ENCODE measurements at regions not wholly inside any gene's neighbourhood (a gene's known extent, or its start where the extent isn't known, plus 50 kb on each side); places are given as distances from the start of the nearest gene placed in this dataset.
"Not testable (repeated sequence)": the region's sequence is repeated elsewhere in the genome, so short reads cannot be mapped to it uniquely, and the experiment has no call there.

DNA sequence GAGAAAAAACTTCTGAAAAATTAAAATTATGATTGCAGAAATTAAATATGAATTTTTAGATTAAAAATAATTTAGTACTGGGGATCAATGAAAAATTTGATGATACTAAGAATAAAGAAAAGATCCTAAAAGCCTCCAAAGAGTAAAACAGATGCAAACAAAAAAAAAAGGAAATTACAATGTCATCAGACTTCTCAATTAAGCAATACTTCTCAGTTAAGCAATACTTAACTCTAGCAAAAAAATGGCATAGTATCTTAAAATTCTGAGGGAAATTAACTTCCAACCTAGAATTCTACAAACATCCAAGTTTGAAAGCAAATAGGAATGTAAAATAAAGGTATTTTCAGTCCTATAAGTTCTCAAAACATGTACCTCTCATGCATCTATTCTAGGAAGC lies 141.2 kb upstream of the INTU start:
- Histone ChIP-seq H3K4me1 (ENCODE audit: control insufficient read depth in 4 of 4, insufficient read depth in 4 of 4, low read length in 3 of 4) (no peaks in the 10 kb centered on the region), H3K27me3 (ENCODE audit: control insufficient read depth in 4 of 4, insufficient read depth in 4 of 4, low read length in 3 of 4) (no peaks in the 10 kb centered on the region), H3K9me3 (ENCODE audit: control insufficient read depth in 4 of 4, low read length in 3 of 4) (no peaks in the 10 kb centered on the region), H3K27ac (ENCODE audit: low read depth in 1 of 2, low read length in 2 of 2) (no peak overlapping the region), H3K9ac (ENCODE audit: low read depth in 1 of 2, low read length in 2 of 2) (no peak overlapping the region), H3K36me3 (ENCODE audit: control insufficient read depth in 4 of 4, insufficient read depth in 3 of 4, low read depth in 1 of 4, low read length in 3 of 4) (no peaks in the 10 kb centered on the region), H3K4me3 (ENCODE audit: low read depth in 1 of 3, low read length in 3 of 3) (no peak overlapping the region)
- TF ChIP-seq FOXA1 (IDR thresholded peaks at IDR 0.05) (no peak), CTCF (IDR thresholded peaks at IDR 0.05; ENCODE audit: low read depth, low read length, missing input control) (no peak), MAX (IDR thresholded peaks at IDR 0.05) (no peak), RAD21 (IDR thresholded peaks at IDR 0.05) (no peak), GABPA (IDR thresholded peaks at IDR 0.05 in 1 of 2, conservative IDR thresholded peaks at IDR 0.05 in 1 of 2) (no peak), RXRA (IDR thresholded peaks at IDR 0.05) (no peak), HNF4G (IDR thresholded peaks at IDR 0.05) (no peak), EGR1 (IDR thresholded peaks at IDR 0.05; ENCODE audit: low read depth in 2 of 2) (no peak), SP1 (IDR thresholded peaks at IDR 0.05) (no peak), JUND (IDR thresholded peaks at IDR 0.05) (no peak), HNF4A (conservative IDR thresholded peaks at IDR 0.05) (no peak), YY1 (IDR thresholded peaks at IDR 0.05) (no peak)
- TF ChIP-seq, protein P1, sequence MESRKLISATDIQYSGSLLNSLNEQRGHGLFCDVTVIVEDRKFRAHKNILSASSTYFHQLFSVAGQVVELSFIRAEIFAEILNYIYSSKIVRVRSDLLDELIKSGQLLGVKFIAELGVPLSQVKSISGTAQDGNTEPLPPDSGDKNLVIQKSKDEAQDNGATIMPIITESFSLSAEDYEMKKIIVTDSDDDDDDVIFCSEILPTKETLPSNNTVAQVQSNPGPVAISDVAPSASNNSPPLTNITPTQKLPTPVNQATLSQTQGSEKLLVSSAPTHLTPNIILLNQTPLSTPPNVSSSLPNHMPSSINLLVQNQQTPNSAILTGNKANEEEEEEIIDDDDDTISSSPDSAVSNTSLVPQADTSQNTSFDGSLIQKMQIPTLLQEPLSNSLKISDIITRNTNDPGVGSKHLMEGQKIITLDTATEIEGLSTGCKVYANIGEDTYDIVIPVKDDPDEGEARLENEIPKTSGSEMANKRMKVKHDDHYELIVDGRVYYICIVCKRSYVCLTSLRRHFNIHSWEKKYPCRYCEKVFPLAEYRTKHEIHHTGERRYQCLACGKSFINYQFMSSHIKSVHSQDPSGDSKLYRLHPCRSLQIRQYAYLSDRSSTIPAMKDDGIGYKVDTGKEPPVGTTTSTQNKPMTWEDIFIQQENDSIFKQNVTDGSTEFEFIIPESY (IDR thresholded peaks at IDR 0.05): no peak
- DNase-seq (ENCODE audit: low spot score): no peak

DNA sequence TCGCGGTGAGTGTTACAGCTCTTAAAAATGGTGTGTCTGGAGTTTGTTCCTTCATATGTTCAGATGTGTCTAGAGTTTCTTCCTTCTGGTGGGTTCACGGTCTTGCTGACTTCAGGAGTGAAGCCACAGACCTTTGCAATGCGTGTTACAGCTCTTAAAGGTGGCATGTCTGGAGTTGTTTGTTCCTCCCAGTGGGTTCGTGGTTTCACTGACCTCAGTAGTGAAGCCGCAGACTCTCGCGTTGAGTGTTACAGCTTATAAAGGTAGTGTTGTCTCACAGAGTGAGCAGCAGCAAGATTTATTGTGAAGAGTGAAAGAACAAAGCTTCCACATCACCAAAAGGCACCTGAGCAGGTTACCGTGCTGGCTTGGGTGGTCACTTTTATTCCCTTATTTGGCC lies 135.9 kb upstream of the INTU start:
- H3K4me1 ChIP-seq (ENCODE audit: control insufficient read depth in 4 of 4, insufficient read depth in 4 of 4, low read length in 3 of 4); H3K9me3 ChIP-seq (ENCODE audit: control insufficient read depth in 4 of 4, low read length in 3 of 4); H3K27ac ChIP-seq (ENCODE audit: low read depth in 1 of 2, low read length in 2 of 2); H3K27me3 ChIP-seq (ENCODE audit: control insufficient read depth in 4 of 4, insufficient read depth in 4 of 4, low read length in 3 of 4); DNase-seq (ENCODE audit: low spot score); H3K36me3 ChIP-seq (ENCODE audit: control insufficient read depth in 4 of 4, insufficient read depth in 3 of 4, low read depth in 1 of 4, low read length in 3 of 4); H3K4me3 ChIP-seq (ENCODE audit: low read depth in 1 of 3, low read length in 3 of 3); H3K9ac ChIP-seq (ENCODE audit: low read depth in 1 of 2, low read length in 2 of 2): not testable (repeated sequence)
- 86% methylated on average over 9 of the region's 9 CpGs for WGBS

DNA sequence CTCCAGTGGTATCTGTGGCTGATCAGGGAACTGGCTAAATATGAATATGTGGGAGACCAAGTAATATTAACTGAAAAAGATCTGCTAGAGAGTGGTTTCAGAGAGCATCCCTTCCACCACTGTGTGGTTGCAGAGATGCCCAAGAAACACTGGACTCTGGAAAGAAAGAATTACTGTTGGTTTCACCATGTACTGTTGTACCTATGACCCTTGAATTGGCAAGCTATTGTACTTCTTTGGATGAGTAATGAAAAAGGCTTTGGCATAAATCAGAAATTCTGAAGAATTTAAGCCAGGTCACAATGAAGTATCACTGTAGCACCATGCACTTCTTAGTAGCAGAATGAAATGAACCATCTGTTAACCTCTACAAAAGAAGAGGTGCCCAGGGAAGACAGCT lies 134.4 kb upstream of the INTU start:
- Histone ChIP-seq H3K9ac (ENCODE audit: low read depth in 1 of 2, low read length in 2 of 2) (no peak overlapping the region), H3K36me3 (ENCODE audit: control insufficient read depth in 4 of 4, insufficient read depth in 3 of 4, low read depth in 1 of 4, low read length in 3 of 4) (no peaks in the 10 kb centered on the region), H3K27me3 (ENCODE audit: control insufficient read depth in 4 of 4, insufficient read depth in 4 of 4, low read length in 3 of 4) (peaks cover 0 to 4% (median 0%) of the 10 kb centered on the region in 4 donors), H3K4me1 (ENCODE audit: control insufficient read depth in 4 of 4, insufficient read depth in 4 of 4, low read length in 3 of 4) (no peaks in the 10 kb centered on the region), H3K4me3 (ENCODE audit: low read depth in 1 of 3, low read length in 3 of 3) (no peak overlapping the region), H3K9me3 (ENCODE audit: control insufficient read depth in 4 of 4, low read length in 3 of 4) (no peaks in the 10 kb centered on the region), H3K27ac (ENCODE audit: low read depth in 1 of 2, low read length in 2 of 2) (no peak overlapping the region)
- no peak for TF ChIP-seq YY1 (IDR thresholded peaks at IDR 0.05)
- no peak for TF ChIP-seq HNF4G (IDR thresholded peaks at IDR 0.05)
- TF ChIP-seq FOXA1 (IDR thresholded peaks at IDR 0.05): no peak
- TF ChIP-seq JUND (IDR thresholded peaks at IDR 0.05): no peak
- TF ChIP-seq, protein P2, sequence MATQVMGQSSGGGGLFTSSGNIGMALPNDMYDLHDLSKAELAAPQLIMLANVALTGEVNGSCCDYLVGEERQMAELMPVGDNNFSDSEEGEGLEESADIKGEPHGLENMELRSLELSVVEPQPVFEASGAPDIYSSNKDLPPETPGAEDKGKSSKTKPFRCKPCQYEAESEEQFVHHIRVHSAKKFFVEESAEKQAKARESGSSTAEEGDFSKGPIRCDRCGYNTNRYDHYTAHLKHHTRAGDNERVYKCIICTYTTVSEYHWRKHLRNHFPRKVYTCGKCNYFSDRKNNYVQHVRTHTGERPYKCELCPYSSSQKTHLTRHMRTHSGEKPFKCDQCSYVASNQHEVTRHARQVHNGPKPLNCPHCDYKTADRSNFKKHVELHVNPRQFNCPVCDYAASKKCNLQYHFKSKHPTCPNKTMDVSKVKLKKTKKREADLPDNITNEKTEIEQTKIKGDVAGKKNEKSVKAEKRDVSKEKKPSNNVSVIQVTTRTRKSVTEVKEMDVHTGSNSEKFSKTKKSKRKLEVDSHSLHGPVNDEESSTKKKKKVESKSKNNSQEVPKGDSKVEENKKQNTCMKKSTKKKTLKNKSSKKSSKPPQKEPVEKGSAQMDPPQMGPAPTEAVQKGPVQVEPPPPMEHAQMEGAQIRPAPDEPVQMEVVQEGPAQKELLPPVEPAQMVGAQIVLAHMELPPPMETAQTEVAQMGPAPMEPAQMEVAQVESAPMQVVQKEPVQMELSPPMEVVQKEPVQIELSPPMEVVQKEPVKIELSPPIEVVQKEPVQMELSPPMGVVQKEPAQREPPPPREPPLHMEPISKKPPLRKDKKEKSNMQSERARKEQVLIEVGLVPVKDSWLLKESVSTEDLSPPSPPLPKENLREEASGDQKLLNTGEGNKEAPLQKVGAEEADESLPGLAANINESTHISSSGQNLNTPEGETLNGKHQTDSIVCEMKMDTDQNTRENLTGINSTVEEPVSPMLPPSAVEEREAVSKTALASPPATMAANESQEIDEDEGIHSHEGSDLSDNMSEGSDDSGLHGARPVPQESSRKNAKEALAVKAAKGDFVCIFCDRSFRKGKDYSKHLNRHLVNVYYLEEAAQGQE (IDR thresholded peaks at IDR 0.05): no peak
- TF ChIP-seq FOXA2 (IDR thresholded peaks at IDR 0.05): no peak
- TF ChIP-seq EGR1 (IDR thresholded peaks at IDR 0.05; ENCODE audit: low read depth in 2 of 2): no peak
- DNase-seq (ENCODE audit: low spot score): no peak
